ENCODE measurements at regions not wholly inside any gene's neighbourhood (a gene's known extent, or its start where the extent isn't known, plus 50 kb on each side); places are given as distances from the start of the nearest gene placed in this dataset.

DNA sequence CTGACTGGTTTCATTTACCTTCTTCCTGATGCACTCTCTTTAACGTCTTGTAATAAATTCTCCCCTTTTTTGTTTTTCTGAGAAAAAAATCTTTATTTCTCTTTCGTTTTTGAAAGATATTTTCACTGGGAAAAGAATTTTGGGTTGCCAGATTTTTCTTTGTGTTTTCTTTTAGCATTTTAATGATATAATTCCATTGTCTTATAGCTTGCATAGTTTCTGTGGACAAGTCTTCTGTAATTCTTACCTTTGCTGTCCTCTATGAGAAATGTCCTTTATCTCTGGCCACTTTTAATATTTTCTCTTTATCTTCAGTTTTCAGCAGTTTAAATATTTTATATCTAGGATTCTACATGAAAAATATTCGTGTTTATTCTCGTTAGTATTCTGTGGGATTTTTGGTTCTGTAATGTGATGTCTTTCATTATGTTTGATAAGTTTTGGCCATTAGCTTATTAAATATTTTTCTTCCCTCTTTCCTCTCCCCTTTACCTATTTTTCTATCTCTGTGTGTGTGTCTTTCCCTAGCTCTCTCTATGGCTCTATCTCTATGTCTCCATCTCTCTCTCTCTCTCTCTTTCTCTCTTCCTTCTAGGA lies 236.5 kb downstream of the C16orf95 start:
- DNase-seq, result no peak

- no peak for DNase-seq
Measured at GRCh38 chr16:87085441-87085840, 231.8 kb downstream of the C16orf95 start.

DNA sequence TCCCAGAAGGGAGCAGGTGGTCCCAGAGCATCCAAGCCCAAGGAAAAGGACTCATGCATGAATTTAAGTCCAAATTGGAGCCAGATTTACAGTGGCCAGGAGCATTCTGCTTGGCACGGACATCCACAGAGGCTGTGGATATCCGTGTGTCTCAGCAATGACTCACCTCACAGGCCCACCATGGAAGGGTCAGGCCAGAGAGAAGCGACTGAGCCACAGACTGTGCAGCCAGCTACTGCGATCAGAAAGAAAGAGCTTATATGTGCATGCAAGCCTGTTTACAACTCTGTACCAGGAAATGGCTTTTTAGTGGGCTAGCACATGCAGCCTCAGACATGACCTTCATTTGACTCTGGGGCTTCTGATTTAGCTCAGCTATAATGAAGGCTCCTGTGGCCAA lies 231.0 kb downstream of the C16orf95 start:
- no peak for DNase-seq

DNA sequence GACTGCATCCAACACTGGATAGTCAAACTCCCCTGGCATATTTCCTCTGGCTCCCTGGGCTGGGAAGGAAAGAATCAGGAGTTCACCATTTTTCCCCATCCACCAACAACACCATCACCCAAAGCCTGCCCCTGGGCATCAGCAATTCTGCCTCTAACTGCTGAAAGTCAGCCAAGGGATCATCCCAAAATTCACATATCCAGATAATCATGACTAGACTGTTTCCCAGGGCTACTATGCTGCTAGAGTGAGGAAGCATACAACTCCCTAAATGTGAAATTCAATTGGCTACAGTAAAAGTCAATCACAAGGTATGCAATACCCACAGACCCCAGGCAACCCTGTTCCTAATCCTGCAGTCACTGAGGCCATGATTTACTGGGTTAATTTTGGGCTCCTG lies 230.6 kb downstream of the C16orf95 start:
- DNase-seq, result no peak

- no peak for DNase-seq
Measured at GRCh38 chr16:87092958-87093357, 224.2 kb downstream of the C16orf95 start.

- DNase-seq, result no peak
Measured at GRCh38 chr16:87093804-87094555, 223.2 kb downstream of the C16orf95 start.

DNA sequence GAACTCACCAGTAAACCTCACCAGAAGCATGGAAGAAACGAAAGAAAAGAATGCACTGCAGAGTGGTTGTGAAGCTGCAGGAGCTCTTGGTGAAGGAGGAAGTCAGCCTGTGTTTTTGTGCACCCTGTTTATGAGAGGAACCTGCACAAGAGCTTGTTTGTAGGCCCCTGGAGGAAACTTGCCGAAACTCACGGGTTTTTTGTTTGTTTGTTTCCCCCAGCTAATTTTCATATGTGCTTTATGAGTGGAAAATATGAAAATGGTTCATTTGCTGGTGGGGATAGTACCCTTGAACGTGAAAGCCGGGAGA lies 222.7 kb downstream of the C16orf95 start:
- no peak for DNase-seq

- no peak for DNase-seq
Measured at GRCh38 chr16:87095271-87095670, 221.9 kb downstream of the C16orf95 start.

GRCh38 chr16:87096746-87097333 lies 220.4 kb downstream of the C16orf95 start:
- DNase-seq, result no peak

DNA sequence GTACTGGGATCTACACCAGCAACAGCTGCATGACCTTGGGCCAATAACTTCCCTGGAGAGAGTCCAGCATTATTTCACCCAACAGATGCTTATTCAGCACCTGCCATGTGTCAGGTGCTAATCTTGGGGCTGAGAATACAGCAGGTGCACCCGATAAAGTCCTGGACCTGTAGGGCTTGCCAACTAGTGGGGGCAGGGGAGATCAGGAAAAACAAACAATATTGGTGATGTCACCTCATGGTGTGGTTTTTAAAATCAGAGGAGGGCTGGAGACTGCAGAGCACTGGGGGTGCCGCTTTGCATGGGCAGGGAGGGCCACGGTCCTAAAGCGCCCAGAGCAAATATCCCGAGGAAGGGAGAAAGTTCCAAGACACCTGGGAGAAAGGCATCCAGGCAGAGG lies 218.8 kb downstream of the C16orf95 start:
- DNase-seq, result no peak

DNA sequence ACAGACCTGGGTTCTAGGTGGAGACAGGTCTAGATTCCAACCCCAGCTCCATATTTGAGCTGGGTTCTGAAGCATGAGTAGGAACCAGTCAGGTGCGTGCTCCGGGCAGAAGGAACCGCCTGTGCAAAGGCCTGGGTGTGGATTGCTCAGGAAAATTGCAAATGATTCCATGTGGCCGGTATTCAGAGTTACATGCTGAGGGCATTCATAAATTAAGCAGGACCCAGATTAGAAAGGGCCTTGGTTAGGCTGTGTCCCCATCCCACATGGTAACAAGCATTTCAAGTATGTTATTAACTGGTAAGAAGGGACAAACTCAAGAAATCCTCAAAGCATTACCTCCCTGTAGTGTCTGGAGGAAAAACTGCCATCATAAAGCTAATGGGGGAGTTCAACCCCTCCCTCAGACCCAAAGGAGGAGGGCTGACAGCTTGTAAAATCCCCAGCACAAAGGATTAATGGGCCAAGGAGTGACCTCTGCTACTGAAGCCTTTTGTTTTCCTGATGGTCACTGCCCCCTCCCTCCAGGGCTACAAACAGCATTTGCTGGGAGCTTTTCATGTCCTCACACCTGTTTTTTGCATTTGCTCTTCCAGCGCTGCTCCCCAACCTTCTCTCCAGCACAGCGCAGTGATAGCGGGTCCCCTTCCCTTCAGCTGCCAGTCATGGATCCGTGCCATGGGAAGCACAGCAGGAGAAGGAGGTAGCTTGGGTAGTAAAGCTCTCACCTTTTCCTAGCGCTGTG lies 218.0 kb downstream of the C16orf95 start:
- no peak for DNase-seq

DNA sequence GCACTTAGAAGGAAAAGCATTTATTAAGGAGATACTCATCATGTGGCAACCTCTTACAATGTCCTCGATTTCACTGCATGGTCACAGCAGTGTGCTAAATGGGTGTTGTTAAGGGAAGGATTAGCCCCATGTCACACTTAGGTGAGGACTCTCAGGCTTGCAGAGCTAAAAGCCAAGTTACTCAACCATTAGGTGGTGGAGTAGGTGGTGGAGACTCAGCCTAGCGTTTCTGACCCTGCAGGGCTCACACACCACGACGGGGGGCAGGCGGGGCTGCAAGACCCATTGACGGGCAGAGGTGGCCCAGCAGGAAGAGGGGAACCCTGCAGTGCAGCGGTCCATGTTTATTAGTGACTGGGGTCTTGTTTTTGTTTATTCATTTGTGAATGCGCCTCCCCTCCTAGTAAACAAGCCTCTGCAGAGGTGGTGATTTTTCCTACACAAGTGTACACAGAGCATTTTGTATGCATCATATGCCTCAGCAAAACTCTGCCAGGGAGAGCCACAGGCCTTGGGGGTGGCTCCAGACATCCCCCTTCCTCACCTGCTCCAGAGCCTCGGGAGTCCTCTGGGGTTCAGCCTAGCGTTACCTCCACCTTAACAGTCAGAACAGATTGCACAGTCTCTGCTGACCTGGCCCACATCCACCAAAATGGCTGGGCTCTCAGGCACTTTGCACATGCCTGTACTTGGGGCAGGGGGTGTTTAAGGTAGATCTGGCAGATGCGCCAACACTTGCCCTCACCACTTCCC lies 216.7 kb downstream of the C16orf95 start:
- no peak for DNase-seq

GRCh38 chr16:87101903-87102302 lies 215.3 kb downstream of the C16orf95 start:
- DNase-seq, result no peak

- DNase-seq, result no peak
Measured at GRCh38 chr16:87107201-87107600, 210.0 kb downstream of the C16orf95 start.

DNA sequence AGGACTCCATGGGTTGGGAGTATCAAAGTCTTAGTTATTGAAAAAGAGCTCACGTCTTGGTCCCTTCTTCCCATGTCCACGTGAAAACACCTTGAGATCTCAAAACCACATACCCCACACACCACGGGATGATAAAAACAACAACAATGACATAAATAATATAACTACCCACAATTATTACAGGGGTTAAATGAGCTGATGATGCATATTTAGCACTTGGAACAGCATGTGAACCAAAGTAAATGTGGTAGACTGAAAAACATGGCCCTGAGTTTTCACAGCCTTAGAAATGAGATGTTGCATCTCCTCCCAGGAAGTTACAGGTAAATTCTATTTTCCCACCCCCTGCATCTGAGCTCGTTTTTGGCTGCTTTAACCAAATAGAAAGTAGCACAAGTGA lies 208.9 kb downstream of the C16orf95 start:
- no peak for DNase-seq

DNA sequence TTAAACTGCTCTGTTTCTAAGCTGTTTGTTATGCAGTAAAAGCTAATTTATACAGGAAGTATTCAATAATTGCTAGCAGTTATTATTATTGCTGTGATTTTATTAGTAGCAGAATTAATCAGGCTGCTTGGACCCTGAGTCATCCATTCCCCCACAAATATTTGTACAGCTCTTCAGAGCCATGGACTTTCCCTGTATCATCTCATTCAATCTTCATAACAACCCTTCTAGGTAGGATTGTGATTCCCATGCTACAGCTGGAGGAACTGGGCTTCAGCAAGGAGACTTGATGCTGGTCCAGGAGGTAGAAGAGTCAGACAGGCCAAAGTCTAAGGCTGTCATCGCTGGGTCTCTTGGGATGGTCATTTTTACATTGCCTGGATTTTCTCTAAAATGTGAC lies 208.3 kb downstream of the C16orf95 start:
- no peak for DNase-seq

DNA sequence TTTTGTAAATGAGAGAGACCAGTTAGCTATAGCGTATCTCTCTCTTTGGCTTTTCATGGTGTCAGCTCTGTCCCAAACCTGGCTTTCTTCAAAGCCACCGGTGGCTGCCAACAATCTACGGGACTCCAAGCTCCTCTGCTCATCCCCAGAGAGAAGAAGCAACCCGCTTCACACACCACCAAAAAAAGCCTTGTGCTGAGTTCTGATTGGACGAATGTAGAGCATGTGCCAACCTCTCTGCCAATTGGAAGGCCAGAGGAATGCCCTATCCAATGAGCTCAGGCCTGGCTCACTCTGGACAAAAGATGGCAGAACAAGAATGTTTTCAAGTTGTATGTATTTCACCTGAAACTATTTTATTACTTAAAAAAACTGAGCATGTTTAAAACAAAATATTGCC lies 202.4 kb downstream of the C16orf95 start:
- DNase-seq, result no peak

- DNase-seq, result no peak
Measured at GRCh38 chr16:87115646-87116045, 201.5 kb downstream of the C16orf95 start.

DNA sequence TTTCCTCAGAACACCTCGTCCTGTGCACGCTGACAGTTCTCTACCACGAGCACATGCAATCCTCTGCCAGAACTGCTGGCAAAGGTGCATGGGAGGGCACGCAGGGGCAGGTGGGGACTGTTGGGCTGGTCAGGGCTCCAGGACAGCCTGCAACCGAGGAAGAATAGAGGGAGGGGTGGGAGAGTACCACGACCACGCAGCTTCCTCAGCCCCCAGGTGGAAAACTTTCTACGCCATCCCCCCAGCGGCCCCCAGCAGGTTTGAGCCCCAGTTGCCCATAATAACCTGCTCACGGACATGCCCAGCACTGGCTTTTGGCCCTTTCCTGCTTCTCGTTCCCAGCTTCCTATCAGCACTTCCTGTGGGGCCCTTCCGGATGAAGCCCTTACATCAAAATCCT lies 199.3 kb downstream of the C16orf95 start:
- no peak for DNase-seq

GRCh38 chr16:87119168-87119567 lies 198.0 kb downstream of the C16orf95 start:
- no peak for DNase-seq

DNA sequence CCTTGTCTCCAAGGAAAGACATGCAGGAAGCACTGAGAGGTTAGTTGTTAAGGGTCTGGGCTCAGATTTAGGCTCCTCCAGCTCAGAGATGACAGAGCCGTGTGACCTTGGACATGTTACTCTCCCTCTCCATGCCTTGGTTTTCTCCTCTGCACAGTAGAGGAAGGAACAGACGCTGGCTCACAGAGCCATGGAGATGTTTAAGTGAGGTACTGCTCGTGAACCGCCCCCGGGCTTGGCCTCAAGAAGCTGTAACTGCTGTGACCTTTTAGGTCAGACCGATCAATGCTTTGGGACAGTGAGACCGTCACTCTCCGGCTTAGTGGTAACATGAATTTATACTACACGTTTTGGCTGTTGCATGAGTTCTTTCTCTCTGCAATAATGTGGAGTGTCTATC lies 197.4 kb downstream of the C16orf95 start:
- no peak for DNase-seq

GRCh38 chr16:87121816-87122215 lies 195.4 kb downstream of the C16orf95 start:
- DNase-seq, result no peak

- DNase-seq, result no peak
Measured at GRCh38 chr16:87123356-87124001, 193.7 kb downstream of the C16orf95 start.

All from COR-L47 (cell line).